Globus pallidus (tissue), 1 donor: ENCODE measurements at regions not wholly inside any gene's neighbourhood (a gene's known extent, or its start where the extent isn't known, plus 50 kb on each side); places are given as distances from the start of the nearest gene placed in this dataset.
"Not testable (repeated sequence)": the region's sequence is repeated elsewhere in the genome, so short reads cannot be mapped to it uniquely, and the experiment has no call there.

ENCODE experiments used
- DNase-seq: peaks from one replicate; pipeline ENCODE4 v3.0.0-alpha.2; 2015; ENCODE audit warnings: low spot score

DNA sequence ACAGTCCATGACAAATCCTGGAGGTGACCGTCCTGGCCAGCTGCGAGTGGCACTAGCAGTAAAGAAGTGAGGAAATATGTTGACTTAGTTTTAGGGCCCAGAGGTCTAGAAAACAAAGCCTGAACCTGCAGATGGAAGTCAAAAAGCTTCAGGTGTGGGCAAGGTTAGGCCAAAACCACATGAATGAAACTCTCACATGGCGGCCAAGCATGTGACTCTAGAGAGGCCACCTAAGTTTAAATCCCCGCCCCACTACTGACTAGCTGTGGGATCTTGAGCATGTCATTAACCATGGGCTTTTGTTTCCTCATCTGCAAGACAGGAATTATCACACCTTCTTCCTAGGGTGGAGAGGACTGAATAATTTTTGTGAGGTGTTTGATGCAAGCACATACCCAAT is 148.2 kb upstream of the DAB1 start:
- DNase-seq: no peak

DNA sequence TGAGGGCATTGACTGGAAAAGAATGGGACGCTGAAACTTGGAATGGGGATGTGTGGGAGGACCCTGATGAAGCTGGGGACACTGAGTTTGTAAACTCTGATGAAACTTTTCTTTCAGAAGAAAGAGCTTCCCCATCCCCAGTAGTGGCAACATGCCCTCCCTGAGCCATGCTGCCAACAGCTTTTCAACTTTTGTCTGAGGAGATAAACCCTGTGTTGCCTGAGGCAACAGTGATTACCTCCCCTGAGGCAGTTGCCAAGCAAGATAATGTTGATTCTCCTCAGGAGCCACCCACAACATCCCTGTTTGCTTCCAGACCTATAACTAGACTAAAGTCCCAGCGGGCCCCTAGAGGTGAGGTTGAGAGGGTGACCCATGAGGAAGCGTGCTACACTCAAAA is 134.2 kb upstream of the DAB1 start:
- not testable (repeated sequence) for DNase-seq

DNA sequence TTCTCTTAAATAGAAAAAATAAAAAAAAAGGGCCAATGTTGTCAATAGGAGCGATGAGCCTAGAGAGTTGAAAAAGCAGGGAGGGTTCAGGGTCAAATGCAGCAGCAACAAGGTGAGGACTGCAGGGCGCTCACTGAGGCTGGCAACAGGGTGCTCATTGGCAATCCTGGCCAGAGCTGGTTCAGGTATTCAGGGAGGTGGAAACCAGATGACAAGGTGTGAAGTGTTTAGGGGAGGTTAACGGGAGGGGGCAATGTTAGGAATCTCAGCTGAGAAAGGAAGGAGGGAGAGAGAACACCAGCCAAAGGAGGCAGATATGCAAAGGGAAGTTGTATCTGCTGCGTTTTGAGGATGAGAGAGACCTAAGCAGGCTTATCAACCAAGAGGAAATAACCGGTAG is 129.8 kb upstream of the DAB1 start:
- DNase-seq: no peak

DNA sequence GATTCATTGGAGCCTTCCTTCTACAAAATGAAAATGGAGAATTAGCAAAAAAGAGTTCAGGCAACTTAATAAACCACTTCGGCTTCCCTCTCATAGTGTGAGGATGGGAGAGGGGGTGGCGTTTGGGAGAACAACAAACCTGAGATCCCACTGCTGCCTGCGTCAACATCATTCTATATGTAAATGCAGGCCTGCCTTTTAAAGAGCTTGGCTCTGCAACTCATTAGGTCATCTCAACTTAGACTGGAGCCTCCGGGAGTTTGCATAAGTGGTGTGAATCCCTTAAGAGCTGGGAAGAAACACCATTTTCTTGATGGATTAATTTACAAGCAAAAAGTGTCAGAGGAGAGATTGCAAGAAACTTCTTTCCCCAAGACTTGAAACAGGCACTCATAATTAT is 127.6 kb upstream of the DAB1 start:
- DNase-seq: no peak

DNA sequence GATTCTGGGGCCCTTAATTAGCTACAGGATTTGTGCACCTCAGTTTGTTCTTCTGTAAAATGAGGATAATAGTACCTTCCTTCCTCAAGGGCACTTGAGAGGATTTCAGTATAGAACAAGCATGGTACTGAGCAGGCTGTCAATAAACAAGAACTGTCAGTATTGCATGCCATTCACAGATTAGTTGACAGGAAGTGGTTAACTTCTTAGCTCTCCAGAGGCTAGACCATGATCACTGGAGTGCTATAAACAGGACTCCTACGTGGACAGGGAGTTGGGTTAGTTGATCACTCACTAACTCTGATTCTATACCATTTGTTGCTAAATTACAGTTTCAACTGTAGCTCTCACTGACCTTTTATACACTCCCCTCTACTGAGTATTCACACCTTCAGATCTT is 126.2 kb upstream of the DAB1 start:
- no peak for DNase-seq

DNA sequence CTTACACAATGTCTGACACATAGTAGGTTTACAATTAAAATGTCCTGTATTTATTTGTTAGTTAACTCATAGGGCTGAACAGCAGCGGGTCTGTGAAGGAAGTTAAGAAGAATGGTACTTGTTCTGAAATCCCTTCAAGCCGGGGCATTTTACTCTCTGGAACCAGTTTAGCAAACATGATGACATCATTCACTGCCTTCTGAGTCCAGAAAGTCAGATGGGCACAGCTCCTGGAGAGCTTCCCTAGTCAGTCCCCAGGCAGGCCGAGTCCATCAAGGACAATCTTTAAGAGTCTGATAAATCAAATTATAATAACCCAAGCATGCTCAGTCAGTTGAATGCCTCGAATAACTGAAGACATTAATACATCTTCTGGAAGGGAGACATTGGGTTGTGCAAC is 125.4 kb upstream of the DAB1 start:
- DNase-seq: no peak

DNA sequence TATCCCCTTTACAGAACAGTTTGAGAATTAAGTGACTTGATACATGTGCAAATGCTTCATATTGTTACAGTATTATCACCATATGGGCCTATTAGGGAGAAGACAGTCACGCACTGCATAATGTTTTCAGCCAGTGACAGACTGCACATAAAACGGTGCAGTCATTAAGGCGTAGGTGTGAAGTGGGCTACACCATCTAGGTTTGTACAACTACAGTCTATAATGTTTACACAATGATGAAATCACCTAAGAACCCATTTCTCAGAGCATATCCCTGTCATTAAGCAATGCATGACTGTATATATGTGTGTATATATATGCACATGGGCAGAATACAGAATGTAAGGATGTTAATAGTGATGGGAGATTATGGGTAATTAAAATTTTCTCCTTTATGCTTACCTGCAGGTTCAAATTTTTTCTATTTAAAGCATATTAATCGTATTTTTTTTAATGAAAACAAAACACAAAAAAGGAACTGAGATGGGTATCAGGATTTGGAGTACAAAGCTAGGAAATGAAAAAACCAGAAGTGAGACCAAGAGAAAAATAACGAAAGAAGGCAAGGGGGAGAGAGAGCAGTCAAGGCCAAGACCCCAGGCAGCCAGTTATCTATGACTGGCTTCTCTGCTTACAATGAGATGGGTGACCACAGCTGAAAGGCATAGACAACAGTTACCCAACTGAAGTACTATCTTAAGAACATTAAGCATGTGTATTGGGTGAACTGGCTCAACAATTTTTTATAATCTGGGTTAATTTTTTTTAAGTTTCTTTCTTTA is 122.9 kb upstream of the DAB1 start:
- DNase-seq: no peak

DNA sequence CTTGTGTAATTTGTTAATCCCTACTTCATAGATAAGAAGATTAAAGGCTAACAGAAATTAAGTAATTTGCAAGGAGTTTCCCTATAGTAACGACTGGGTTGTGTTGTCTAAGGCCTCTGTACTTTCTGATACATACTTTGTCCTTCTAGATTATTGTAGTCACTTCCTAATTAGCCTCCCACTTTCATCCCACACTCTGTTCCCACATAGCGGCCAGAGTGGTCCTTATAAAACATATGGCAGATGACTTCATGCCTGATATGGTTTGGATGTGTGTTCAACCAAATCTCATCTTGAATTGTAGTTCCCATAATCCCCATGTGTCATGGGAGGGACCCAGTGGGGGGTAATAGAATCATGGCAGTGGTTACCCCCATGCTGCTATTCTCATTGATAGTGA is 120.5 kb upstream of the DAB1 start:
- DNase-seq: no peak

DNA sequence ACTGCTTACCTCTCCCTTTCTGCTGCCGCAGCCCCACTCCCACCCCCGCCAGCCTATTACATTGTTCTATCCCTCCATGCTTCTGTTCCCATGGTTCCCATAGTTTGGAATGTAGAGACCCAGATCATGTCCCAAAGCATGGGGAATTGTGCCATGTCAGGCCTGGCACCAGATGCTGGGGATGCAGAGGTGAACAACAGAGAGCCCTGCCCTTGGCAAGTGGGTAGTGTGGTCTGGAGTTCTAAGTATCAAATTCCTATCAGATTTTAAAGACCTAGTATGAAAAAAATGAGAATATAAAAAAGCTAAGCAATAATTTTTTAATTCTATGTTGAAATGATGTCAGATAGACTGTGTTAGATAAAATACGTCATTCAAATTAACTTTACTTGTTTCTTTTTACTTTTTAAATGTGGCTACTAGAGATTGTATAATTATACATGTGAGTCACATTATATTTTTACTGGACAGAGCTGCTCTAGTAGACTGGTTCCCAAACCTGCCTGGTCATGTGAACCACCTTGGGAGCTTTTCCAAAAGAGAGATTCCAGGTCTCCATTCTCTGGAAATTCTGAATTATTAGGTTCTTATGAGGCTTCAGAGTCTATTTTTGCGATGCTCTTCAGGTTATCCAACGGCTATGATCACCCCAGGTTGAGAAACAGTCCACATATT is 113.0 kb upstream of the DAB1 start:
- no peak for DNase-seq

DNA sequence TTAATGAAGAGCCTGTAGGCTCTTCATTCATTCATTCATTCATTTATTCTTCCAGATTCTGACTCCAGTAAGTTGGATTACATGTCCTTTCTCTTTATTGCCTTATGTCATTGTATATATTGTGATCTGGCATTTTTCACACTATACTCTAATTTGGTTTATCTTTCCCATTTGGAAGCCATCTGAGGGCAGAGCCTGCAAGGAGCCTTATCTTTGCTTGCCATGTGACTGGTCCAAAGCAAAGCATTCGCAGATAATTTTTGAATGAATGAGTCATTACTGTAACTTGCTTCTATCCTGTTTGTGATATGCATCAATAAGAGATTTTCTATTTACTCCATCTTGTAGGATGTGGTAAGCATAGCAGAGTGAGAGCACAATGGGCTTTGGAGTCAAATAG is 108.4 kb upstream of the DAB1 start:
- no peak for DNase-seq

DNA sequence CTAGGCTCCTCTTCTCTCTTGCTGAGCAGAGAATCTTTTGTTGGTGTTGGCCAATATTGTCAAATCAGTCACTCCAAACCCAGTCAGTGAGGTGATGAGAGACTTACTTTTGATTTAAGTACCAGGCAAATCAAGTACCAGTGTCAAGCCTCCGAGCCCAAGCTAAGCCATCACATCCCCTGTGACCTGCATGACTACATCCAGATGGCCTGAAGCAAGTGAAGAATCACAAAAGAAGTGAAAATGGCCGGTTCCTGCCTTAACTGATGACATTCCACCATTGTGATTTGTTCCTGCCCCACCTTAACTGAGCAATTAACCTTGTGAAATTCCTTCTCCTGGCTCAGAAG is 107.0 kb upstream of the DAB1 start:
- not testable (repeated sequence) for DNase-seq

DNA sequence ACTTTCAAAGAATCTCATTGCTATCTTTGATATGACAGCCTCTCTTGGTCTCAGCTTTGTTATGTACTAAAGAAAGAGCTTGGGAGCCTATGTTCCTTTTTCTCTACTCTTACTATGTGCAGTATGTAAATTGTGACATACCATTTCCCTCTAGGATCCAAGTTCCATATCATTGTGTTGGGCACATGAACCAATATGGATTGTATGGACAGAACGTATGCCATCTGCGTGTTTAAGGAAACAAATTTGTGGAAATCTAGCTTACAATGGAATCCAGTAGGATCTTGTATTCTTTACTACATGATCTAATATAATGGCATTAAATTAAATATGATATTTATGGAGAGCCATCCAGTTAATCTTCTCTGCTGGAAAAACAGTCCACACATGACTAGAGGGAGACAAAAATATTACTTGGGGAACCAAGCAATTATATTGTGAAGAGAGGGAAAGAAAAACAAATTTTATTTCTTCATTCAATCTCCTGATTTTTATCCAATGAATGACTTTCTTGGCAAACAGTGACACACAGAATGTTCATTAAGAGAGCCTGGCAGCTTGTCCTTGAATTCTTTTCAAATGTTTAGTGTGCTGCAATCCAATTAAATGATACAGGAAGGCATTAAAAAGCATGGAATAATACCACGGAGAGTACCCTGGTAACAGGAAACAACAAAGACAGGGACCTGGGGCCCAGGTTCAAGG is 106.5 kb upstream of the DAB1 start:
- DNase-seq: no peak

DNA sequence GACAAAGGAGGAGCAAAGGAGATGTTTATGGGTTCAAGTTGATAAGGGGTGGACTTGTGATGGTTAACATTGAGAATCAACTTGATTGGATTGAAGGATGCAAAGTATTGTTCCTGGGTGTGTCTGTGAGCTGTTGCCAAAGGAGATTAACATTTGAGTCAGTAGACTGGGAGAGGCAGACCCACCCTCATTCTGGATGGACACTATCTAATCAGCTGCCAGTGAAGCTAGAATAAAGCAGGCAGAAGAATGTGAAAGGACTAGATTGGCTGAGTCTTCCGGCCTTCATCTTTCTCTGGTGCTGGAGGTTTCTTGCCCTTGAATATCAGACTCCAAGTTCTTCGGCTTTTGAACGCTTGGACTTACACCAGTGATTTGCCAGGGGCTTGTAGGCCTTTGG is 98.7 kb upstream of the DAB1 start:
- no peak for DNase-seq

DNA sequence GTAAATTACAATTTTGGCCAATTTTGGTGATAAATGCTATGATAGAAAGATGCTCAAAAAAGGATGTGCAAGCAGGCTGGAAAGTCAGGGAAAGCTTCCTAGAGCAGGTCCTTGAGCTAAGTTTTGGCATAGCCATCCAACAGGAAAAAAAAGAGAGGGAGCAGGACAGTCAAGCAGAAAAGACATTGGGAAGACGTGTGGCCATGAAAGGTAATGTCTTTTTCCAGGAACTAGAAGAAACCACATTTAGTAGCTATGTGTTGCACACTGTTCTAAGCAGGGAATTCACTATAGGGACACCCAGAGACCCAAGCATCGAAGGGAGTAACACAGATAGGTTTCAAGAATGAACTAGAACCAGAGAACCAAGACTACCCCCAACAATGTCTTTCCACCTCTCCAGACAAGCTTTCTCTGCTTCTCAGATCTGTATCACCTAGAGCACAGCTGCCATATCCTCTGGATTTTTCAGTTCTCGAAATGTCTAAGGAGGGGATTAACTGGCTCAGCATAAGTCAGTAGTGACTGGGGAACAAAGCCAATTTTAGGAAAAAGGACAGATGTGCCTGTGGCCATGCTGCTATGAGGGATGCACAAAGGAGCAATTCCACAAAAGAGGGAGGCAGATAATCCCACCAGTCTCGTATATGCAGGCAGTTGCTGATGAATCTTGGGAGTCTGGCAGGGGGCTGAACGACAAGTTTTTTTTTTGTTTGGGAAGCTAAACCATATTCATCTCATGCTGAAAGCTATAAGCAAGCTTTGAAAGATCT is 97.1 kb upstream of the DAB1 start:
- DNase-seq: no peak

DNA sequence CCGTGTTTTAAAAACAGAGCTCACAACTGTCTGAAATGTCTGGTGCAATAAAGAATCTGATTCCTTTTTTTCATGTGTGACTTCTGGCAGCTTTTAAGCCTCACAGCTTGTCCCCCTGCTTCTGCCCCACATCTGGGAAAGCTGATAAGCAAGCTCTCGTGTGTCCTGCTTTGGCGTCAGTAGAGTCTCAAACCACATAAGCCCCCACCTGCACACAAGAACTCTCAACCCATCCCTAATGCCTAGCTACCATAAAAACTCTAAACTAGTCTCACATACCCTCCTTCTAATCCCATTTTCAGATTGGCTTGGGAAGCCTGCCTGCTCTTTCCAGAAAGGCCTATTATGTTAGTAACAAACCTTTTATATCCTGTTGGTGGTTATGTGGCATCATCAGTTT is 94.6 kb upstream of the DAB1 start:
- no peak for DNase-seq

DNA sequence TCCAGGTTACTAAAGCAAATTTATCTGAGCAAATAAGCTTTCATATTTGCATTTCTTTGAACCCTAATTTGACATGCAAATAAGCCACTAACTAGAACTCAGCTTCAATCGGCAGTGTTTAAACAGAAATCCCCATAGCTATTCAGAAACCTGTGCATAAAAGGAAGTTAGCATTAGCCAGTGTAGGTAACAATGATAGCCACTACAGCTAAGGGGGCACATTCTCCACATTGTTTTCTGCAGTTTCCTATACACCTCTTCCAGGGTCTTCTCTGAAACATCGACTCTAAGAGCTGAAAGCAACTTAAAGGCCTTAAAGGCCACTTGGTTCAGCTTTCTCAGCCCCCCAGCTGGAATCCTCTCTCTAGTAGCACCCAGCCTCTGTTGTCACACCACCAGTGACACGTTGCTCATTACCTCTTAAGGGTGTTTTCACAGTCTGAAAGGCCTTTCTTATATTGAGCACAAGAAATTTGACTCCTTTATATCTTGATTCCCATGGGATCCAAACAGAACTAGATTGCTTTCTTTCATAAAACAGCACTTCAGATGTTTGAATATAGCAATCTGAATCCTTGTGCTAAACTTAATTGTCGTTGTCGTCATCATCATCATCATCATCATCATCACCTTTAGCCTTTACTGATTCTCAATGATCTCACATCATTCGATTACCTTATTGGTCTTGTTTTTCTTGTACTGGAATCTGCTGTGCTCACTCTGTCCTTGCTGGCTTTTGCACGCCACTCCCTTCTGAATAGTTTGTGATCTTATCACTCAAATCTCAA is 93.9 kb upstream of the DAB1 start:
- DNase-seq: no peak

DNA sequence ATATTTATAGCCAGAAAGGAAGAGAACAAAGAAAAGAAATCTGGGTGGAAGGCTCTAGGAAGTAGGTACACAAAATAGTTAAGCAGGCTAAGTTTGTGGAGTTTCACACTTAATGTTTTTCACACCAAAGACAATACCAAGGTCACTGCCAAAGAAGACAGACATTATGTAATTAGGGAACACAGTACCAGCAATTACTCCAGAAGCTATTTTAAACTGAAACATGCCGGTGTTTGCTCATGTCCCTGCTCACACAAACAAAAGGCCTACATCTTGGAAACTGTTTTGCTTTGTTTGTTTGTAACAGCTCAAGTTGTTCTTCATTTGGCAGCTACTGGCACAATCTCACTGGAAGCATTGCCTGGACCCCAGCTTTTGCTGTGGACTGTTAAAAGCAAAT is 88.5 kb upstream of the DAB1 start:
- DNase-seq: no peak

DNA sequence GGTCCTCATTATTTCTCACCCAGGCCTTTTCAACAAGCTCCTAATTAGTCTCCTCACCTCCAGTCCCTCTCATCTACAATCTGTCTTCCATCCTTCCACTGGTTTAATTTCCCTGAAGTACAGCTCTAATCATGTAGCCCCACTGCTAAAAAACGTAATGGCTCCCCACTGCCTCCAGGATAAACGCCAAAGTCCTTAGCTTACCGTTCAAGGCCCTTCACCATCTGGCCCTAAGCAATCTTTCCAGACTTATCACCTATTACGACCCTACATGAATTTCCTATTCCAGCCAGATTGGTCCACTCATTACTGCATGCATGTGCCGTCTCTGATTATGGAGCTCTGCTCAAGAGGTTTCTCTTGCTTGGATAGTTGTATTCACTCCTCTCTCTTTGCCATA is 83.1 kb upstream of the DAB1 start:
- no peak for DNase-seq

DNA sequence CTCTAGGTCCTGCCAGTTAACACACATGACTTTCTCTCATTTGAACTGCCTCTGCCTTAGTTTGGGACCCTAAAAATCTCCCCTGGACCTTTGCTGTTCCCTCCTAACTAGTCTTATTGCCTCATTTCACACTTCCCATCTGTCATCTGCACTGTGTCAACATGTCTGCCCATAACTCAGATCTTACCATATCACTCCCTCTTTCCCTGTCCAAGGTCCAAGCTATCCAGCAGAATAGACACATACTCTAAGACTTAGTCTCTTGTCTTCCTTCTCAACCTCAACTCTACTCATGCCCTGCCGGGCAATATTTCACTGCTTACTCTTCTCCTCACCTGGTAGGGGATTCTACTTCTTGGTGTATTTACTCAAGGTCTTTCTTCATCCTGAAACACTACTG is 79.5 kb upstream of the DAB1 start:
- no peak for DNase-seq

DNA sequence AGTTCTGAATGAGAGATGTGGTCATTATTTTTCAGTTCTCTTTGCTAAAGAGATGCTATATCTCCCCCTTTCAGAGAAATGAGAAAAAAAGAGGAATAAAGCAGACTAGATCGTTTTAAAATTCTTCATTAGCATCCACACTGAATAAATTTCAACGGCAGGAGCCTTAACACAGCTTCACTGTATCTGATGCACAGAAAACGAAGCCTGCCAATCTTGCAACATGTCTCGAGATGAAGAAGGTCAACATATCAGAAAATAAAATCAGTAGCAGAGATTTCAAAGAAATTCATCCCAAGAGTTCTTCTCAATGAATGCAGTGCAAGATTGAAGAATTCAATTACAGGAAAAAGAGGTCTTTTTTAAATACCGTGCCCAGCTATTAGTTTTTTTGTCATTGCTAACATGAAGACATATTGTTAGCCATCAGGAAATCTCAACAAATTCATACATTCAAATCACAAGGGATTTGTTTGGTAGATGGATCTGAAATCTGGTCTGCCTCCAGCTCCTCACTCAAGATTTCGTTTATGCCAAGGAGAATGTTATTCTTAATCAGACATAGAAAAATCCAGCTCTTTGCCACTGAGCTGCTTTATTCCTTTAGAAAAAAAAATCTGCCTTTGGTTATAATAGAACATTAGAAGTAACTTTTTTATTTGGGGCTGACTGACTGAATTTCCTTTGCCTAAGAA is 76.4 kb upstream of the DAB1 start:
- no peak for DNase-seq

DNA sequence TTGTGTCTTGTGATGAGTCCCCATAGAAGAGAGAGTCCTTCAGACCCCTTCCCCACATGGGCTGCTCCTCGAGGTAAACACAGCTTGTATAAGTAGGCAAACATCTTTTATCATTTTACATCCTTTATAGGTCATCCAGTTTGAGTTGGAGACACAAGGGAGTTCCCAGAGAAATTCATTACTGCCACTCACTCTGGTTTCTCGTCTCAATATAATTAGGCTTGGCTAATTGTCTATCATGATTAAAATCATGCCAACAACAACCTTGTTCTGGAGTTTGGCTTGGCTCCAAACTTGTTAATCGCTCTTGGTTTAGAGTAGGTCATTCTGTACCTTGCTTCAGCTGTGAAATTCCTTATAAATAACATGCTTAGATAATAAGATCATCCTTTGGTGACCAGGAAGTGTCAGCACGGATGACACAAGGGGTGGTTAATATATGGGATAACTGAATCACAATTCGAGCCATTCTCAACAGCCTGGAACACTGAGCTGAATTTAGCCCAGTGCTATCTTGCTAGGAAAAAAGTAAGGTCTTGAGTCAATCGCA is 70.7 kb upstream of the DAB1 start:
- no peak for DNase-seq
